Endothelial cell (in vitro differentiated cells): ENCODE measurements at regions not wholly inside any gene's neighbourhood (a gene's known extent, or its start where the extent isn't known, plus 50 kb on each side); places are given as distances from the start of the nearest gene placed in this dataset.
"Not testable (repeated sequence)": the region's sequence is repeated elsewhere in the genome, so short reads cannot be mapped to it uniquely, and the experiment has no call there.

Source experiments
- DNase-seq: peaks from one replicate; pipeline ENCODE4 v3.0.0; 2021; ENCODE audit warnings: low spot score
- H3K27ac Mint-ChIP-seq: one replicate; pipeline ENCODE4 v1.8.0; 2021; ENCODE audit warnings: mixed read lengths, inconsistent platforms; ENCODE audit not compliant: unreplicated experiment
- H3K27me3 Mint-ChIP-seq: one replicate; pipeline ENCODE4 v1.8.0; 2021; ENCODE audit warnings: mild to moderate bottlenecking, moderate library complexity, mixed read lengths, inconsistent platforms; ENCODE audit not compliant: unreplicated experiment
- H3K36me3 Mint-ChIP-seq: one replicate; pipeline ENCODE4 v1.8.0; 2021; ENCODE audit warnings: mild to moderate bottlenecking, low read depth, mixed read lengths, inconsistent platforms; ENCODE audit not compliant: unreplicated experiment
- H3K4me1 Mint-ChIP-seq: one replicate; pipeline ENCODE4 v1.8.0; 2021; ENCODE audit warnings: mild to moderate bottlenecking, mixed read lengths, inconsistent platforms; ENCODE audit not compliant: unreplicated experiment
- H3K4me3 Mint-ChIP-seq: one replicate; pipeline ENCODE4 v1.8.0; 2021; ENCODE audit warnings: mild to moderate bottlenecking, mixed read lengths, inconsistent platforms; ENCODE audit not compliant: unreplicated experiment
- H3K9me3 Mint-ChIP-seq: one replicate; pipeline ENCODE4 v1.8.0; 2021; ENCODE audit warnings: mixed read lengths, inconsistent platforms; ENCODE audit not compliant: unreplicated experiment
- CTCF ChIP-seq: fragments of 200-600 bp; sonication (generic); IDR thresholded peaks from one replicate; pipeline ENCODE4 v1.5.0; 2021; ENCODE audit warnings: antibody characterized with exemption; ENCODE audit not compliant: unreplicated experiment

GRCh38 chr2:210966330-210966729 is 409.9 kb downstream of the CPS1 start:
- Mint-ChIP-seq H3K4me3 (no peak overlapping the region), H3K36me3 (no peaks in the 10 kb centered on the region), H3K27me3 (no peaks in the 10 kb centered on the region), H3K27ac (no peak overlapping the region), H3K9me3 (no peaks in the 10 kb centered on the region), H3K4me1 (peaks cover 2% of the 10 kb centered on the region)
- DNase-seq, result no peak
- no peak for TF ChIP-seq CTCF

GRCh38 chr2:210971431-210971830 is 415.0 kb downstream of the CPS1 start:
- H3K4me3 Mint-ChIP-seq, result no peak overlapping the region
- H3K36me3 Mint-ChIP-seq, result no peaks in the 10 kb centered on the region
- no peaks in the 10 kb centered on the region for H3K27me3 Mint-ChIP-seq
- no peak overlapping the region for H3K27ac Mint-ChIP-seq
- no peak for DNase-seq
- H3K9me3 Mint-ChIP-seq, result no peaks in the 10 kb centered on the region
- no peak for TF ChIP-seq CTCF
- H3K4me1 Mint-ChIP-seq, result no peaks in the 10 kb centered on the region

GRCh38 chr2:210986806-210987205 is 430.4 kb downstream of the CPS1 start:
- DNase-seq, H3K36me3 Mint-ChIP-seq, H3K4me1 Mint-ChIP-seq, H3K4me3 Mint-ChIP-seq, H3K9me3 Mint-ChIP-seq, H3K27ac Mint-ChIP-seq, H3K27me3 Mint-ChIP-seq: not testable (repeated sequence)

GRCh38 chr2:210991107-210991506 is 434.7 kb downstream of the CPS1 start:
- Mint-ChIP-seq H3K4me3 (no peak overlapping the region), H3K9me3 (no peaks in the 10 kb centered on the region), H3K27ac (no peak overlapping the region), H3K36me3 (no peaks in the 10 kb centered on the region), H3K4me1 (no peaks in the 10 kb centered on the region), H3K27me3 (no peaks in the 10 kb centered on the region)
- no peak for TF ChIP-seq CTCF
- no peak for DNase-seq

- H3K4me1 Mint-ChIP-seq, result peaks cover 2% of the 10 kb centered on the region
- H3K27me3 Mint-ChIP-seq, result no peaks in the 10 kb centered on the region
- no peaks in the 10 kb centered on the region for H3K36me3 Mint-ChIP-seq
- no peak overlapping the region for H3K27ac Mint-ChIP-seq
- no peak for DNase-seq
- H3K9me3 Mint-ChIP-seq, result no peaks in the 10 kb centered on the region
- H3K4me3 Mint-ChIP-seq, result no peak overlapping the region
- no peak for TF ChIP-seq CTCF
These were observed 437.7 kb downstream of the CPS1 start for GRCh38 chr2:210994104-210994503.

GRCh38 chr2:210997373-210997772 is 441.0 kb downstream of the CPS1 start:
- no peak for DNase-seq
- TF ChIP-seq CTCF, result no peak
- no peaks in the 10 kb centered on the region for H3K9me3 Mint-ChIP-seq
- no peaks in the 10 kb centered on the region for H3K36me3 Mint-ChIP-seq
- H3K27ac Mint-ChIP-seq, result no peak overlapping the region
- no peak overlapping the region for H3K4me3 Mint-ChIP-seq
- peaks cover 2% of the 10 kb centered on the region for H3K4me1 Mint-ChIP-seq
- no peaks in the 10 kb centered on the region for H3K27me3 Mint-ChIP-seq
